Glomerular visceral epithelial cell (primary cell): ENCODE measurements at regions not wholly inside any gene's neighbourhood (a gene's known extent, or its start where the extent isn't known, plus 50 kb on each side); places are given as distances from the start of the nearest gene placed in this dataset.

ENCODE experiments used
- DNase-seq: peaks from one replicate; pipeline ENCODE4 v3.0.0-alpha.2; 2016; ENCODE audit errors: extremely low spot score

DNA sequence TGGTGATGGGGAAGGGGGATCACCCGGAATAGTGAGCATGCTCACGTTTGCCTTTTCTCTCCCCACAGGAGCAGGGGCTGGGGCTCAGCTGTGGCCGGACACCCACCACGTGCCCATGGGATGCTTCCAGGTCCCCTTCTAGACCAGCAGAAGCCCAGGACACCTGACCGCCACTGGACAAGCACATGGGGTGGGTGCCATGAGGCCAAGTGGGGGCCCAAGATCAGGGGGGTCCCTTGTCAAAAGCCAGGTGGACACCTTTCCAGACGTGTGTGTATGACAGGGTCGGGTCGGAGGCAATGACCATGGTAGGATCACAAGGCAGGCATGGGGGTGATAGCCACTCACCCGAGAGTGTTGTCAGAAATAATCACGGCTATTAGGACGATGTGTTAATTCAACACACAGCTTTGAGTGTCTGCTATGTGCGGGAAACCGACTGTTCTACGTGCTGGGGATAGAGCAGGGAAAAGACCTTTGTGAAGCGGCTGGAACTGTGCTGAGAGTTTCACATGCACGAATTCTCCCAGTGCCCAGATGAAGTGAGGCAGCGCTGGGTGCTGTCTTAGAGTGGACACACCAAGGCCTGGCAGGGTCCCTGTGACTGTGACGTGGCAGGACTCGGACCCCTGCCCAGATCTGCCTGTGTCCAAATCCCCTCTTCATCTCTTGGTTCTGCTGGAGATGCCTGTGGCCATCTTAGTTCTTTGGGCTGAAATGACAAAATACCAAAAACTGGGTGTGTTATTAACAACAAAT lies 244.7 kb downstream of the NDUFA10 start:
- DNase-seq = no peak

DNA sequence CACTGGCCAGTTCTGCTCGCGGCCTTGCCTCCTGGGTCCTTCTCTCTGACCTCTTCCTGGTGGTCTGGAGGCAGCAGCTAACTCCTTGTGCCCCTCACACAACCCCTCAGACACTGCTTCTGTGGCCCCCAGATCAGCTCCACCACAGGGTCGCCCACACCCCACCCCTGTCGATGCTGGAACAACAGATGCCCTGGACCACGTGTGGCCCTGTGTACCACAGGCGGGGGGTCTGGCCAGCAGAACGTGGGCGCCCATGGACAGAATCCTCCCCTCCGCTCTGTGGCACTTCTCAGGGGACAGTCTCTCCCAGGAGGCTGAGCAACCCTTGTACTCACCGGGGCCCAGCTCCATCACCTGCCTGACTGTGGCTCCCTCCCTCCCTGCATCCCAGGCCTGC lies 245.6 kb downstream of the NDUFA10 start:
- DNase-seq = no peak

DNA sequence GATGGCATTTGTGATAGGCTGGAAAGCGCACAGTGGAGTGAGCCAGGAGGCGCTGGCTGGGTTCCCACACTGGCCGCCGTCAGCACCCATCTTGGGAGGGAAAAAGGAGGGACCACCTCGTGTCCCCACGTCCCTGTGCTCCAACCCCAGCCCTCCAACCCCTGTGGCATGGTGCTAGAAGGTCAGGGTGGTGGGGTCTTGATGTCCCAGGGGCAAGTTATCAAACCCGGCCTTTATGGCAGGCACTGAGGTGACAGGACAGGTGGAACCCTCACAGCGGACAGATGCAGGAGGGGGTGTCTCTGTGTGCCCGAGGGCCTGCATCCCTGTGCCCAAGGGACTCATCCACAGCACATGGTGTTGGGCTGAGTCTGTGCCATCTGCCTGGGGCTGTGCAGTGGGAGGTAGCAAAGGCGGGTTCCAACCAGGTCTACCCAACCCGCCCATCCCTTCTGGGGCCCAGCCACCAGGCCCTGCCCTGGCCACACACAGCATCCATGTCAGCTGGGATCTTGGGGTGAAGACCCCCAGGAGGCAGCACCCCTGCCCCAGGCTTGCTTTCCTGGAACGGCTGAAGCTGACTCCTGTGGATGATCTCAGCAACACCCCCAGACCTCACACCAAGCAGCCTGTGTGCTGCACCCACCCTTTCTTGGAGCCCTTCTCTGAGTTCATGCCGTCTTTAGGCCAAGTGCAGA lies 246.1 kb downstream of the NDUFA10 start:
- no peak for DNase-seq

DNA sequence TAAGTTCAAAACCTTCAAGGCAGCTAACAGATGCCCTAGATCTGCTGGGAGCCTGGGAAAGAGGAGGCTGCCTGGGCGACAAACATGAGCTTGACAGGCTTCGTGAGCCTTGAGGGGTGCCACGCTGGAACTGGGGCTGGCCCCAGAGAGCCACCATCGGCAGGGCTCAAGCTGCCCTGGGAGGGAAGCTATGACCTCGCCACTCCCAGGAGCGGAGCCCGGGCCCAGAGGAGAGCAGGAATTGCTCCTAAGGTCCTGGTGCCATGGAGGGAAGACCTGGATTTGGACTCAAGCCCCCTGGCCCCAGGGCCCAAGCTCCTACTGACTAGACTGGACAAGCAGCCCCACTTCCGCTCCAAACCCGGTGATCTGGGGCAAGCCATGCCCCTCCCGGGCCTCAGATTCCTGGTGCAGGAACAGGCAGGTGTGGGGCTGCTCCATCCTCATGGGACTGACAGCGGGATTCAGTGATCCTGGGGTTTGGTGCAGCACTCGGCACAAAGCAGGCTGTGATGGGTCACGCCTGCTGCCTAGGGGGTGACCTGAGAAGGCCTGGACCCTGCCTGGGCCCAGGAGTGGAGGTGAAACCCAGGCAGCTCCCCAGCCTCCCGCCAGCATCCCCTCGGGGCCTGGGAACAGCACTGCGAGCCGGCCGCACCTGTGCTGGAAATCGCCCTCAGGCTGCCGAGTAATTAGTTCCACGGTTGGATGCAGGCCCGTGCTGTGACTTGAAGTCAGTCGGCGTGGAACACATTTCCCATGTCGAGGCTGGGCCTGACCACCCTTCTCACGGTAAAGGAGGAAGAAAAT lies 246.9 kb downstream of the NDUFA10 start:
- DNase-seq = no peak

DNA sequence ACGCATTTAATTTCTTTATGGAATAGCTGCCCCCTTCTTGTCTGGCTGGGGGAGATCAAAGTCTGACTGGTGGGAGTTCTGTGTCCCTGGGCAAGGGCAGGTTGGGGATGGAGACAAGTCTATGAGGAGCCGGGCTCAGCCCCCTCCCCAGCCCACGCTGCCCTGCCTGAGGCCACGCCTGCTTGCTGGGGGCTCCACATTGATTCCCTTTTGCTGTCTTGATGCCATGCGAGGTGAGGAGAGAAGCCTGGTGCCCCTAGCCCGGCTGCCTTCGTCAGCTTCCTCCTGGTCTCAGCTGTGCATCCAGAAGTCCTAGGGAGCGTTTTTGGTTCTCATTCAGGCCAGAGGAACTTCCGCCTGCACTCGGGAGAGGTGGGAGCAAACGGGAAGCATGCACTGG lies 247.9 kb downstream of the NDUFA10 start:
- no peak for DNase-seq

DNA sequence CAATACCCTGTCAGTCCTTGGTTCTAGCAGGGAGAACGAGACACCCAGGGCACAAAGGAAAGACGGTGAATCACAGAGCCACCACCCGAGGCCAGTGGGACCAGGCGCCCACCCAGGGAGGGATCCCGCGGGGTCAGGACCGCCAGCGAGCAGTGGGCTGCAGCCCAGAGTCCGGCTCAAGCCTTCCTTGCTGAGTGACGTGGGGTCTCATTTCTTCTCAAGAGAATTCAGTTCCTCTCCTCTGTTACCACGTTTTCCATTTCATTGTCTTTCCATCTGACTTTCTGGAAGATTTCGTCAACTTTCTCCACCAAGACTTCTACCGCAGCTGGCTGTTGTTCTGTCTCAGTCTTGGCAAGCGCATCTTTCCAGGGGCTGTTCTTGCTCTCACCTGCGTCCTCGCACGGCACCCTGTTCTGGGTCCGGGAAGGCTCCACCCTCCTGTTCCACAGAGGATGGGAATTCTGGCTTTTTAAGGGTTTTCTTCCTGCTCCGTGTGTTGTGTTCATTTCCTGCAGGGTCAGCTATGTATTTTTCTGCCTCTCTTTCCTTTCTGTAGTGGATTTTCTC lies 248.6 kb downstream of the NDUFA10 start:
- DNase-seq = no peak

DNA sequence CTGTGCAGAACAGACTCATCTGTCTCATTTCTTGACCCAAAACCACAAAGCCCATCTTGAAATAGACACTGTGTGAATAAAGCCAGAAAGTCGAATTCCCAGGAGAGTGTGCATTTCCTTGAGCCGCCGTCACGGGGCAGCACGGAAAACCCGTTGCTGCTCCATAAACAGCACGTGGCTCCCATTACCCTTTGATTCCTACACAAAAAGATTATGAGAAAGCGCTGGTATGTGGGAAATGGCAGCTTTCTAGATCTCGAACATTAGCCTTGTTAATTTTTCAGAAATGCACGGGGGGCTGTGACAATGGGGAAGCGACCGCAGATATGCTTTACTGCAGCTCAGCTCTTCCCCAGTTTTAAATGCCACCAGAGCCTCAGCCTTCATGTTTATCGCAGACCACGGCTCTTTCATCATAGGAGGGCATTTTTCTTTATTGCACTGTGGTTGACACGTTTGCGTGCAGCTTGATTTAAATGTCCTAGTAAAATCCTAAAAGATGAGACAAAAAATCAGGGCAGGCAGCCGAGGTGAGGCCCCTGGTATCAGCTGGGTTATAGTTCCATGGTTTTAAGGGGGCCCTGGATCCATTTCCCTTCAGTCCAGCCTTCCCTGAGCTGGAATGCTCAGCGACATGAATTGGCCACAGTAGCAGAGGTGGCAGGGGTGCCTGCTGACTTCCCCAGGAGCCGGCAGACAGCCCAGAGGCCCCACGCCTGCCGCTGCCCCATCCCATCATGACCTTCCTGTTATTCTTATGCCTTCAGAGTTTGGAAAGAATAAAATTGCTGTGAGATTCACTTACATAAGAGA lies 249.3 kb downstream of the NDUFA10 start:
- no peak for DNase-seq

DNA sequence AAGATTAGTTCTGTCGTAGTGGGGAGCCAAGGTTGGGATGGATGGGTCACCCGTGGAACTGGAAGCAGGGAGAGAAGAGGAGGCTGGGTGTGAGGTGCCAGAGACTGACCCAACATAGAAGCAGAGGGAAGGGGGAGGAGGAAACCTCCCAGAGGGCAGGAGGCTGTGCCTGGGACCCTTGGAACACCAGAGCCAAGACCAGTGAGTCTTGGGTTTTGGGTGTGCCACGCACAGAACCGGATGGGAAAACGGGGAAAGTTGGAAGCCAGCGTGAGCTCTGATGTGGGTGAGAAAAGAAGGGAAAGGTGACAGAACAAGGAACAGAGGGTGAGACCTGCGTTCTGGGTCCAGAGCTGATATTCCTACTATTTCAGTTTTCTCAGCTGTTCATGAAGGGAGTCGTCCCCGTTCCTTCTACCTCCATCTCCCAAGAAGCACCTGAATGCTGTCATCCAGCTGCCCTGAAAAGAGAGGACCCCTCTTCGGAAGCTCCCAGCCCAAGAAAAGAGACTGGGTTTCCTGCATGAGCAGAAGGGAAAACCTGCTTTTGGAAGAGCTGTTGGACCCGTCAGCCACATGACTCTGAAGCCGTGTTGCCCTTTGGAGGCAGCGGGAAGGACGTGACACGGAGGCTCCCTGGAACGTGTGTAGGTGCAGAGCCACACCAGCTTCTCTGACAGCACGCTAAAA lies 250.1 kb downstream of the NDUFA10 start:
- DNase-seq = no peak

DNA sequence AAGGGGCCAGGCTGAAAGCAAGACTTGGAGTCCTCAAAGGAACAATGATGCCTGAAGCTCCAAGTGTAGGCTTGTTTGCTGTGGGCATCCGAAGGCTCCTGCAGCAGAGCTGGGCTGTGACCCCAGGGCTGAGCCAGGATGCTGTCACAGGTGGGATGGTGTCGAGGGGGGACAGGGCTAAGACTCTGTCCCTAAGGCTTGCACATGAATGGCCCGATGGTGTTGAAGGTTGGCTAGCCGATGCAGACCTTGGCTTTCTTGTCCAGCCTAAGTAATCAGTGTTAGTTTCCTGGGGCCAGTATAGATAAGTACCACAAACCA lies 251.0 kb downstream of the NDUFA10 start:
- DNase-seq = no peak

DNA sequence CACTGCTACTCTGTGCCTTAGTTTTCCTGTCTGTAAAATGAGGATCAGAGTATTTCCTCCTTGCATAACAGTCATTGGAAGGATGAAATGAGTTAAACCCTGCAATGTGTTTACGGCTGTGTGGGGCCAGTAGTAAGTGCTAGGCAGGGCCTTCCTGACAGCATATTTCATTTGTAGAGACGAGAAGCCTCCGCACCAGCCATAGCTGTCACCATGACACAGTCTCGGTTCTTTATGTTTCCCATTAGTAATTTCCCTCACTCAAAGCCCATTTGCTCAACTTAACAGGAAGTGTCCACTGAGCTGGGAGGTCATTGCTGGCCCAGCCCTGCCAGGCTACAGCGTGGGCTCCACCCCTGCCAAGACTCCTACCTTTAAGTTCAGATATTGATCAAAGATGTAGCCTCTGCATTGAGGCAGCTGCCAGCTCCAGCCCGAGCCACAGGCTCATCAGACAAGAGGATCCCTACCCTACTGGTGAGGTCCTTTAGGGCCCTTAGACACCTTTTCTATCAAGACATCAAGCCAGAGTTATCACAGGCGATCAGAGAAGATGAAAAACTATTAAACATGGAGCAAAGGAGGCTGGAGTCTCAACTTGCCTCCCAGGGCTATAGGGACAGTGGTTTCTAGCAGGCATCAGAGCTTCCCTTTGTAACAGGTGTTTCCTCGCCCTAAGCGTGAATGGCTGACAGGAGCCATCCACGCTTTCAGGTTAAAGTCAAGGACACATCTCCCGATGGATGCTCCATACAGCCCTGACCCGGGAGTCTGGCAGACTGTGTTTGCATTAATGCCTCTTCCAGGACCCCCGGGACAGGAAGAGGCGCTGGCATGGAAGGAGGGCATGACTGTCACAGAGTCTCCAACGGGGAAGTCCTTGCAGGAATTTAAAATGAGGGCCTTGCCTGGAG lies 251.7 kb downstream of the NDUFA10 start:
- no peak for DNase-seq

DNA sequence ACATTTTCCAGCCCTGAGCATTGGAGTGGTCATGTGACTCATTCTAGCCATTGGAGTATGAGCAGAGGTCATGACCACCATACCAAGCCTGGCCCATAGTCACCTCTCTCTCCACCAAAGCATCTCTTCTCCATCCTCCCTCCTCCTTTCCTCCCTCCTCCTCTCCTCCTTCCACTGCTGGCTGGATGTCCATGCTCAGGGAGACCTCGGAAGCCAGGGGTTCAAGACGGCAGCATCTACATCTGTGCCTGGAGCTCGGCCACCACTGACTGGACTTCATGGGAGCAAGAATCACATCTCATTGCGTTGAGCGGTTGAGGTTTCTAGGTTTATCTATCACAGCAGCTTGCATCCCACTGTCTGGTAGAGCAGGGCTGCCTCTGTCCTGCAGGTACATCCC lies 252.4 kb downstream of the NDUFA10 start:
- no peak for DNase-seq

DNA sequence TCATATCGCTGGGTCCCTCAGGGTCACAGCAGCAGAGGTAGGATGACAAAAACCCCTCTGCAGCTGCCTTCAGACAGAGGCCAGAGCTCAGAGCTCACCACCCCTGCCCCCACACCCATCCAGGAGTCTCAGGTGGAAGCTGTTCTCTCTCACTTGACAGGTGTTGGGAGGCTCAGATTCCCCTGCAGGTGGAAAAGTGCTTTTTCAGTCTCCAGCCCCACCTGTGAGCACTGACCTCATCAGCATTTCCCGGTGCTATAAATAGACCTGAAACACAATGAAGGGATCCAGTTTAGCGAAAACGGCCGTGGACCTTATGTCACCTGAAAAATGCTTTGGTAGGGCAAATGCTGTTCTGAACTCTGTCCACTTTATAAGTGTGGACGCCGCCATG lies 254.9 kb downstream of the NDUFA10 start:
- no peak for DNase-seq

DNA sequence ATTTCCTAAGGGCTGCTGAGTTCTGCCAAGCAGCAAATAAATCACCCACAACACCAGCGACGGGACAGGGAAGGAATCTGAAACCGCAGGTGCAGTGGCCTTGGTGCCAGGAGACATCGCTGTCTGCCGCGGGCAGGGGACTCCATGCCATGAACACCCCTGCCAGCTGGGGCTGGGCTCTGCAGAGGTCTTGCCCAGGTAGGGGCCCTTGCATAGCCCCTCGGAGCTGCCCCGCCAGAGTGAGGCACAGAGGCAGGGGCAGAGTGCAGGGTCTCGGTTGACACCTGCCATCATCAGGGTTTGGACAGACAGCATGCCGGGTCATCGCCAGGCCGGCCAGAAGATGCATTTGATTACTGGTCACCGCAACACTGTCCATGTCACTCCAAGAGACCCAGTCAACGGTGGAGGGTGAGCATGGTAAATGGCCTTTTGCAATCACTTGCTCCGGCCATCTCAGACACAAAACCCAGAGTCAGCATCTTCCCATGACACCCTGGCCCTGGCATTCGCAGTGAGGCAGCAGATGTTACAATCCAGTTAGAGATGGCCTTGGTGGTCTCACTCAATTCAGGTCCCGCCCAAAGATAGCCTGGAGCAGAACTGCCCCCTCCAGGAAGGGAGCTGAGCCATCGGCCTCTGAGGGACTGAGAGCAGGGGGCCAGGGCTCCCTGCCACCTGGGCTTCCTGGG lies 255.4 kb downstream of the NDUFA10 start:
- no peak for DNase-seq

DNA sequence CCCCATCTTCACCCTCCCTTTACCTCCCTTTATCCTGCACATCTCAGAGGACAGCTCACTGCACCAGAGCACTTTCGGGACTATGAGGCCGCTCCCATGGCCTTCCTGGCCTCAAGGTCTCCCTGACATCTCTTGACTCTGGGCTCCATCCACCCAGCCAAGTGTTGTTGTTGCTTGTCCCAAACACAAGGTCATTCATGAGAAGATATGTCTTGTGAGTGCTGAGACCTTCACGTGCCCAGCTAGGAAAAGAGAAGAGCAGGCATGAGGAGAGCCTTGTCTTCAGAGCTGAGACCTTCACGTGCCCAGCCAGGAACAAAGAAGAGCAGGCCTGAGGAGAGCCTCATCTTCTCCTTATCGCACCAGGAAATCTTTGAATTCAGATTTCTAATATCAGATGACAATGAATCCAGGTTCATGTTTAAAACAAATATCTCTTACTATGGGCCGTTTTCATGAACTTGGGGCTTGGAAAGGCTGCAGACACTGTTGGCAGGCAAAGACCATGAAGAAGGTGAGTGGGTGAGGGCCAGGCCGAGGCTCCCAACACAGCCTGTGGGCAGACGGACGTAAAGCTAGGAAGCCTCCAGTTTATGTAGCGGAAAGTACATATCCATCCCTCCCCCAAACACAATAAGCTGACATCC lies 256.1 kb downstream of the NDUFA10 start:
- no peak for DNase-seq

DNA sequence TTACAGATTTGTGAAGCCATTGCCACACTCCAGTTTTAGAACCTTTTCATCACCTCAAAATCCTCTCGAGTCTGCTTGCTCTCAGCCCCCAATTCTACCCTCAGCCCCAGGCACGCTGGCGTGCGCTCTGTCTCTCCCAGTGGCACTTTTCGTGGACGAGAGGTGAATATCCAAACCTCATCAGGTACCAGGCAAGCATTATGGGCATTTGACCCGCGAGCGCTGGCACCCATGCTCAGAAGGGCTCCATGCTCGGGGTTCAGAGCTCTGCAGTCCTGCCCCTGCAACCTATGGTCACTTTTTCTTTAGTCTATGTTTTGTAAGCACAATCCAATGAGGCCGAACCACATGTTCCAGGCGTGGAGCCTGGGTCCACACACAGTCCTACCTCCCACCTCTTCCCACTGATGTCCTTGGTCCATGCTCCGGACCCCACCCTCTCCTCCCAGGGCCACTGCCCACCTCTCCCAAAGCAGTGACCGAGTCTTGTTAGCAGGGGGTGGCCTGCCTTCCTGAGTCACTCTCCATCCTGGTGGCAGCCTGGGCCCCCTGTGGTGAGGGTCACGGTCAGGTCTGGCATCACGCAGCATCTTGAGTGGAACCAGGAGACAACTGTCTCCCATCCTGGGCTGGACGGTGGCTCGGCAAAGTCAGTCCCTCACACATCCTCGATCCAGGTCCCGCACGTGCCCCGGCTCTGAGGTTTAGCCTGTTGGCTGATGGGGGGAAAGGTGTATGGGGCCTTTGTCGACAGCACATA lies 256.9 kb downstream of the NDUFA10 start:
- DNase-seq = no peak

DNA sequence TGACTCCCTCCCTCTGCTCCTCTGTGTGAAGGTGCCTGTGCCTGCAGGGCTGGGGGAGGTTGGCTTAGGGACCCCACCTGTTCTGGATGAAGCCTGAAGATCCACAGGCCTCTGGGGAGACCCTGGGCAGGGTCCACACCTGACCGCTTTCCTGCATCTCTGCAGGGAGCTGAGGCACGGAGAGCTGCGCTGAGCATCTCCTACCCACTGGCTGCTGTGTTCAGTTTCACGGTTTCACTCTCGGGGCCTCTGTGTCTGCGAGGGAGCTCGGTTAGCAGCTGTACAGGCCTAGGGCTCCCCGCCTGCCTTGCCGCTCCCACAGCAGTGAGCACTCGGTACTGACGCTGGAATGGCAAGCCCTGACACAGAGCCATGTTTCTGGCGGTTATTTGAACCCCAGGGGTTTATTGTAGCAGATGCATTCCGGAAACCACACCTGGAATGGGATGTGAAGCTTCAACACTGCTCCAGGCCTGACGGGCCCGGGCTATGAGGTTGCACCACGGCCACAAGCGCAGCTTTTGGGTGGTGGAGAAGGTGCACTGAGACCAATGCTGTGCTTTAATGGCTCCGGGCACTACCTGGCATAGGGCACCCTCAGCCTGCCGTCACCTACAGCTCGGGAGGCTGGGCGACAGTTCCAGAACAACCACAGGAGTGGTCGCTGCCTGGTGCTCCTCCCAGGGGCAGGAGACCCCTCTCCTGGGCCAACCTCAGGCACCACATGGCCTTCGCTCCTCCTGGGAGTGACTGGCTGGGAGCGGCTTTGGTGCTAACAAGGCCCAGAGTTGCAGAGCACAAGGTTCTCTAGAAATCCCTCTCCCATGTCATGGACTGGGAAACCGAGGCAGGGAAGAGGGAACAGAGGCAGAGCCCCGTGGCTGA lies 257.9 kb downstream of the NDUFA10 start:
- no peak for DNase-seq

DNA sequence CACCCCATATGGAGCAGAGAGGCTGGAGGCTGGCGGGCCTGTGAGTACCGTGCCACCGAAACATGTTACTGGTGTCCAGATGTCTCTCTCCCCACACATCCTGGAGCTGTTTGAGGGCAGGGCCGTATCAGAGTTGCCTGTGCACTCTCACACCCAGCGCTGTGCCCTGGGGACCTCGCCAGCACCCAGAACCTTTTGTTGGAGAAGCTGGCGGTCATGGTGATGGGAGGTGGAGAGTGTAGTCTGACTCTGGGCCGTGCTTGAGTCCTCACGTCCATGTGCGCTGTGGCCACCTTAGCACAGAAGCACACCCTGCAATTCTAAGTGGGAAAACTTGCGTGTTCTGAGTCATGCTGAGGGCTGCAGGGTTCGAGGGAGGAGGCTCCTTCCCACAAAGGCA lies 259.2 kb downstream of the NDUFA10 start:
- DNase-seq = no peak
